Astrocyte (in vitro differentiated cells and primary cell): ENCODE measurements at regions not wholly inside any gene's neighbourhood (a gene's known extent, or its start where the extent isn't known, plus 50 kb on each side); places are given as distances from the start of the nearest gene placed in this dataset.

Experiments
- DNase-seq: peaks from one replicate; pipeline ENCODE4 v3.0.0-alpha.2; 2010; ENCODE audit warnings: low read depth
- FAIRE-seq: peaks from 2 replicates; lab custom pipeline; 2011; peaks lifted over from hg19 to GRCh38; lab: Jason Lieb, UNC
- H2AFZ ChIP-seq: 2 replicates; pipeline ENCODE4 v1.6.0; 2012; ENCODE audit warnings: low read depth, low read length, inconsistent platforms
- H3K27ac ChIP-seq: 2 replicates; pipeline ENCODE4 v1.5.1; 2011; ENCODE audit warnings: low read depth, low read length, inconsistent platforms
- H3K27me3 ChIP-seq: 2 replicates; pipeline ENCODE4 v1.6.0; 2011; ENCODE audit warnings: low read length, inconsistent platforms; ENCODE audit not compliant: insufficient read depth
- H3K36me3 ChIP-seq: 2 replicates; pipeline ENCODE4 v1.5.1; 2011; ENCODE audit warnings: low read length, inconsistent platforms; ENCODE audit not compliant: insufficient read depth
- H3K4me1 ChIP-seq: 2 replicates; pipeline ENCODE4 v1.5.1; 2011; ENCODE audit warnings: low read length, inconsistent platforms; ENCODE audit not compliant: insufficient read depth
- H3K4me2 ChIP-seq: 2 replicates; pipeline ENCODE4 v1.6.0; 2012; ENCODE audit warnings: low read length, inconsistent platforms
- H3K4me3 ChIP-seq: 2 replicates; pipeline ENCODE4 v1.5.1; 2011; ENCODE audit warnings: low read depth, mild to moderate bottlenecking, low read length, inconsistent platforms; ENCODE audit not compliant: insufficient read depth
- H3K79me2 ChIP-seq: 2 replicates; pipeline ENCODE4 v1.6.0; 2012; ENCODE audit warnings: mild to moderate bottlenecking, low read length, inconsistent platforms; ENCODE audit not compliant: insufficient read depth
- H3K9ac ChIP-seq: 2 replicates; pipeline ENCODE4 v1.6.0; 2012; ENCODE audit warnings: mild to moderate bottlenecking, low read length, inconsistent platforms
- H3K9me3 ChIP-seq: 2 replicates; pipeline ENCODE4 v1.5.1; 2012; ENCODE audit warnings: low read depth, mild to moderate bottlenecking, low read length, inconsistent platforms; ENCODE audit not compliant: insufficient read depth
- H4K20me1 ChIP-seq: 2 replicates; pipeline ENCODE4 v1.6.0; 2012; ENCODE audit warnings: low read length, inconsistent platforms; ENCODE audit not compliant: insufficient read depth
- H3K27ac Mint-ChIP-seq: one replicate; pipeline ENCODE4 v1.8.0; 2021; ENCODE audit warnings: mild to moderate bottlenecking, mixed read lengths; ENCODE audit not compliant: unreplicated experiment
- H3K27me3 Mint-ChIP-seq: one replicate; pipeline ENCODE4 v1.8.0; 2021; ENCODE audit warnings: low read depth, mixed read lengths; ENCODE audit not compliant: unreplicated experiment
- H3K36me3 Mint-ChIP-seq: one replicate; pipeline ENCODE4 v1.8.0; 2021; ENCODE audit warnings: low read depth, mixed read lengths; ENCODE audit not compliant: unreplicated experiment
- H3K4me1 Mint-ChIP-seq: one replicate; pipeline ENCODE4 v1.8.0; 2021; ENCODE audit warnings: low read depth, mixed read lengths; ENCODE audit not compliant: unreplicated experiment
- H3K4me3 Mint-ChIP-seq: one replicate; pipeline ENCODE4 v1.8.0; 2021; ENCODE audit warnings: mild to moderate bottlenecking, moderate library complexity, mixed read lengths; ENCODE audit not compliant: unreplicated experiment
- H3K9me3 Mint-ChIP-seq: one replicate; pipeline ENCODE4 v1.8.0; 2021; ENCODE audit warnings: mild to moderate bottlenecking, mixed read lengths; ENCODE audit not compliant: unreplicated experiment
- CTCF ChIP-seq: IDR thresholded peaks from 2 replicates; pipeline ENCODE4 v1.5.1; 2011; ENCODE audit warnings: low read depth, mild to moderate bottlenecking, inconsistent platforms, low read length, moderate library complexity; ENCODE audit not compliant: insufficient read depth
- EZH2 ChIP-seq: IDR thresholded peaks from 2 replicates; pipeline ENCODE4 v1.6.1; 2012; ENCODE audit warnings: mild to moderate bottlenecking, low read length, inconsistent platforms; ENCODE audit not compliant: insufficient read depth

- Mint-ChIP-seq H3K9me3 (peaks cover 9% of the 10 kb centered on the region), H3K36me3 (no peaks in the 10 kb centered on the region), H3K4me3 (no peak overlapping the region)
These were observed 203.2 kb upstream of the HHIP start for GRCh38 chr4:144442713-144443112.

GRCh38 chr4:144449611-144450010 is 196.3 kb upstream of the HHIP start:
- Histone ChIP-seq H3K4me1 (no peaks in the 10 kb centered on the region), H3K4me3 (no peak overlapping the region), H4K20me1 (no peaks in the 10 kb centered on the region), H3K4me2 (no peak overlapping the region), H2AFZ (no peak overlapping the region), H3K27ac (no peak overlapping the region), H3K9me3 (no peaks in the 10 kb centered on the region), H3K79me2 (no peaks in the 10 kb centered on the region), H3K36me3 (no peaks in the 10 kb centered on the region), H3K27me3 (no peaks in the 10 kb centered on the region), H3K9ac (no peak overlapping the region)
- peak; percentile 26 for DNase-seq
- TF ChIP-seq CTCF: no peak
- no peak for TF ChIP-seq EZH2
- Mint-ChIP-seq H3K9me3 (peaks cover 9% of the 10 kb centered on the region), H3K4me1 (no peaks in the 10 kb centered on the region), H3K36me3 (no peaks in the 10 kb centered on the region), H3K27ac (no peak overlapping the region), H3K27me3 (peaks cover 2% of the 10 kb centered on the region), H3K4me3 (no peak overlapping the region)
- peak; percentile 45 for FAIRE-seq

More at GRCh38 chr4:144442713-144443112, 203.2 kb upstream of the HHIP start:
- H2AFZ ChIP-seq: no peak overlapping the region
- H3K9me3 ChIP-seq: no peaks in the 10 kb centered on the region
- H4K20me1 ChIP-seq: no peaks in the 10 kb centered on the region
- H3K9ac ChIP-seq: no peak overlapping the region
- no peak overlapping the region for H3K27ac ChIP-seq
- Mint-ChIP-seq H3K27ac (no peak overlapping the region), H3K4me1 (no peaks in the 10 kb centered on the region), H3K27me3 (peaks cover 1% of the 10 kb centered on the region)
- H3K36me3 ChIP-seq: no peaks in the 10 kb centered on the region
- TF ChIP-seq EZH2 (no peak), CTCF (no peak)
- no peak overlapping the region for H3K4me2 ChIP-seq
- H3K4me3 ChIP-seq: no peak overlapping the region
- H3K4me1 ChIP-seq: no peaks in the 10 kb centered on the region
- FAIRE-seq: no peak
- no peaks in the 10 kb centered on the region for H3K79me2 ChIP-seq
- no peaks in the 10 kb centered on the region for H3K27me3 ChIP-seq
- DNase-seq: no peak

- H3K4me2 ChIP-seq: no peak overlapping the region
- H3K27ac ChIP-seq: no peak overlapping the region
- H3K9ac ChIP-seq: no peak overlapping the region
- no peaks in the 10 kb centered on the region for H3K4me1 Mint-ChIP-seq
- H3K79me2 ChIP-seq: no peaks in the 10 kb centered on the region
- H3K9me3 Mint-ChIP-seq: peaks cover 9% of the 10 kb centered on the region
- no peaks in the 10 kb centered on the region for H3K9me3 ChIP-seq
- TF ChIP-seq EZH2 (no peak), CTCF (no peak)
- peaks cover 2% of the 10 kb centered on the region for H3K27me3 Mint-ChIP-seq
- H3K27ac Mint-ChIP-seq: no peak overlapping the region
- no peaks in the 10 kb centered on the region for H3K36me3 Mint-ChIP-seq
- H3K36me3 ChIP-seq: no peaks in the 10 kb centered on the region
- H3K4me3 Mint-ChIP-seq: no peak overlapping the region
- DNase-seq: no peak
- H3K4me3 ChIP-seq: no peak overlapping the region
- H2AFZ ChIP-seq: no peak overlapping the region
- H3K27me3 ChIP-seq: no peaks in the 10 kb centered on the region
- no peak for FAIRE-seq
- H4K20me1 ChIP-seq: no peaks in the 10 kb centered on the region
- no peaks in the 10 kb centered on the region for H3K4me1 ChIP-seq
These were observed 195.4 kb upstream of the HHIP start for GRCh38 chr4:144450526-144450925.
